ENCODE measurements at regions not wholly inside any gene's neighbourhood (a gene's known extent, or its start where the extent isn't known, plus 50 kb on each side); places are given as distances from the start of the nearest gene placed in this dataset.
"Not testable (repeated sequence)": the region's sequence is repeated elsewhere in the genome, so short reads cannot be mapped to it uniquely, and the experiment has no call there.

DNA sequence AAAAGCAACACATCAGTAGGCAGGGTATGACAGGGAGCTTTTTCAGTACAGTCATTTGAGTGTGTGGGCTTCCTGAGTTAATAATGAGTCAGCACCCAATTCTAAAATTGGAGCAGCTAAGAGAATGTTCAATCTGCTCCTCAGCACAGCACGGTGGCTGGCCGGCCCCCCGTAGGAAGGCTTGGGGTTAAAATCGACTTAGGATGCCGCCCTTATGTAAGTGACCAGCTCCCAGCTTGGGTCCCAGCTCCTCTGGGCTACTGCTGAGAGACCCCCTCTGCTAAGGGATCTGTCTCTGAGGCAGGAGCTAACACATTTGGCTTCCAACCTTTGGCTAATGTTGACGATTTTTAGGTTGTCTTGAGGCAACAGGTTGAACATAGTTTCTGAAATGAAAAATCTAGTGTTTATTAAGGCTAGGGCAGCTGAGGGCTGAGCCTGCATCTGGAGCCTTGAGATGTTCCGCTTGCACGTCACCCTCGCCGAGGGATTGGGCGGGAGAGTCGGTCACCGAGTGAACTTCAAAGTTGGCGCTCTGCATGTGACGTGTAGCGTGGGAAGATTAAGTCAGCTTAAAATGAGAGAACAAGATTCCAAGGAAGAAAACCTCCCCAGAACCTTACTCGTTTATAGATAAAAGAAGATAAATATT, 291.3 kb upstream of the PLGLB2 start:
- H3K36me3 ChIP-seq (ENCODE audit: insufficient read depth, low read length); H3K9me3 Mint-ChIP-seq; H3K9me3 ChIP-seq (ENCODE audit: control insufficient read depth in 1 of 2, low read length in 2 of 2); H3K36me3 Mint-ChIP-seq; H3K27me3 ChIP-seq (ENCODE audit: insufficient read depth, low read length); H3K27me3 Mint-ChIP-seq; H3K4me3 ChIP-seq (ENCODE audit: low read length in 2 of 2); H3K27ac ChIP-seq (ENCODE audit: low read depth, low read length); CTCF ChIA-PET (ENCODE audit: partially characterized antibody); intact Hi-C loops (cut with micrococcal nuclease); POLR2A ChIA-PET (ENCODE audit: partially characterized antibody): not testable (repeated sequence)
- H3K4me1 Mint-ChIP-seq, result peaks cover 3 to 17% (median 9%) of the 10 kb centered on the region in 4 donors
- DNase-seq, result peak in 3 of 5 donors; percentile 25 to 48 (median 29)
- H3K27ac Mint-ChIP-seq, result peak overlapping the region in 6 of 7 donors; percentile 35 to 88 (median 72)
- H3K4me1 ChIP-seq (ENCODE audit: insufficient read depth, low read length), result peaks cover 18% of the 10 kb centered on the region
- peak overlapping the region; percentile 61 to 81 (median 72) for H3K4me3 Mint-ChIP-seq

- CTCF ChIA-PET (ENCODE audit: partially characterized antibody); H3K36me3 Mint-ChIP-seq; H3K36me3 ChIP-seq (ENCODE audit: insufficient read depth, low read length); H3K4me3 ChIP-seq (ENCODE audit: low read length in 2 of 2); H3K27me3 Mint-ChIP-seq; H3K27ac Mint-ChIP-seq; H3K27me3 ChIP-seq (ENCODE audit: insufficient read depth, low read length); DNase-seq; POLR2A ChIA-PET (ENCODE audit: partially characterized antibody); H3K27ac ChIP-seq (ENCODE audit: low read depth, low read length); H3K9me3 Mint-ChIP-seq; H3K9me3 ChIP-seq (ENCODE audit: control insufficient read depth in 1 of 2, low read length in 2 of 2); H3K4me3 Mint-ChIP-seq; intact Hi-C loops (cut with micrococcal nuclease): not testable (repeated sequence)
- H3K4me1 Mint-ChIP-seq, result peaks cover 3 to 18% (median 9%) of the 10 kb centered on the region in 4 donors
- peaks cover 18% of the 10 kb centered on the region for H3K4me1 ChIP-seq (ENCODE audit: insufficient read depth, low read length)
These were observed 290.8 kb upstream of the PLGLB2 start for GRCh38 chr2:87457129-87457499.

GRCh38 chr2:87458938-87459337, 288.9 kb upstream of the PLGLB2 start:
- H3K36me3 ChIP-seq (ENCODE audit: insufficient read depth, low read length); H3K9me3 Mint-ChIP-seq; H3K9me3 ChIP-seq (ENCODE audit: control insufficient read depth in 1 of 2, low read length in 2 of 2); intact Hi-C loops (cut with micrococcal nuclease); H3K27me3 ChIP-seq (ENCODE audit: insufficient read depth, low read length); H3K27me3 Mint-ChIP-seq; H3K4me3 ChIP-seq (ENCODE audit: low read length in 2 of 2); CTCF ChIA-PET (ENCODE audit: partially characterized antibody); H3K36me3 Mint-ChIP-seq; POLR2A ChIA-PET (ENCODE audit: partially characterized antibody); DNase-seq: not testable (repeated sequence)
- Histone ChIP-seq H3K27ac (ENCODE audit: low read depth, low read length) (peak overlapping the region; percentile 35), H3K4me1 (ENCODE audit: insufficient read depth, low read length) (peaks cover 16% of the 10 kb centered on the region)
- Mint-ChIP-seq H3K4me1 (peaks cover 3 to 18% (median 9%) of the 10 kb centered on the region in 4 donors), H3K27ac (peak overlapping the region in 5 of 7 donors; percentile 64 to 95 (median 85)), H3K4me3 (peak overlapping the region in 7 of 8 donors; percentile 43 to 91 (median 70))

- intact Hi-C loops (cut with micrococcal nuclease); H3K9me3 ChIP-seq (ENCODE audit: control insufficient read depth in 1 of 2, low read length in 2 of 2); H3K27ac ChIP-seq (ENCODE audit: low read depth, low read length); CTCF ChIA-PET (ENCODE audit: partially characterized antibody); H3K4me3 ChIP-seq (ENCODE audit: low read length in 2 of 2); H3K27me3 ChIP-seq (ENCODE audit: insufficient read depth, low read length); POLR2A ChIA-PET (ENCODE audit: partially characterized antibody); H3K27me3 Mint-ChIP-seq; H3K36me3 Mint-ChIP-seq; H3K9me3 Mint-ChIP-seq; H3K27ac Mint-ChIP-seq; H3K4me3 Mint-ChIP-seq; DNase-seq; H3K36me3 ChIP-seq (ENCODE audit: insufficient read depth, low read length): not testable (repeated sequence)
- H3K4me1 ChIP-seq (ENCODE audit: insufficient read depth, low read length), result peaks cover 11% of the 10 kb centered on the region
- H3K4me1 Mint-ChIP-seq, result peaks cover 6 to 20% (median 13%) of the 10 kb centered on the region in 4 donors
These were observed 287.8 kb upstream of the PLGLB2 start for GRCh38 chr2:87460104-87460503.

DNA sequence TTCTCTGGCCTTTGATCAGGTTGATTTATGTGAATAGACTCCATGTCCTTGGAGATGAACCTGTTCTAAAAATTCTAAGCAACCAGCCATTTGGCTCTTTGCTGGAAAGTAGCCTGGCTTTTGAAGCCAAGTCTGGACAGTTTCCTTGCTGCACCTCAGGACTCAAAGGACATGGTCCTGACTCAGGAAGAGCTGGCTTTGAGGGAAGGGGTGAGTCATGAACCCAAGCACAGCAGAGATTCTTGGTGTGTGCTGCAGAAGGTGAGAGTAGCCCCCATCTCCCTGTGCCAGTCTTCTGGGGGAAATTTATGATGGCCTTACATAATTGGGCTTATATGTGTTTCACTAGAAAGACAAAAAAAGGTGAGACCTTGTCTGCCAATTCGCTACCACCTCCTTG, 287.2 kb upstream of the PLGLB2 start:
- H3K27ac Mint-ChIP-seq; H3K27ac ChIP-seq (ENCODE audit: low read depth, low read length); DNase-seq; H3K9me3 Mint-ChIP-seq; H3K27me3 ChIP-seq (ENCODE audit: insufficient read depth, low read length); H3K9me3 ChIP-seq (ENCODE audit: control insufficient read depth in 1 of 2, low read length in 2 of 2); H3K36me3 Mint-ChIP-seq; H3K36me3 ChIP-seq (ENCODE audit: insufficient read depth, low read length); CTCF ChIA-PET (ENCODE audit: partially characterized antibody); intact Hi-C loops (cut with micrococcal nuclease); H3K27me3 Mint-ChIP-seq; H3K4me3 ChIP-seq (ENCODE audit: low read length in 2 of 2); POLR2A ChIA-PET (ENCODE audit: partially characterized antibody); H3K4me3 Mint-ChIP-seq: not testable (repeated sequence)
- peaks cover 8 to 26% (median 17%) of the 10 kb centered on the region in 4 donors for H3K4me1 Mint-ChIP-seq
- H3K4me1 ChIP-seq (ENCODE audit: insufficient read depth, low read length), result peaks cover 16% of the 10 kb centered on the region

GRCh38 chr2:87461671-87462070, 286.2 kb upstream of the PLGLB2 start:
- intact Hi-C loops (cut with micrococcal nuclease); H3K36me3 Mint-ChIP-seq; CTCF ChIA-PET (ENCODE audit: partially characterized antibody); H3K27me3 Mint-ChIP-seq; H3K4me3 ChIP-seq (ENCODE audit: low read length in 2 of 2); H3K27ac Mint-ChIP-seq; DNase-seq; POLR2A ChIA-PET (ENCODE audit: partially characterized antibody); H3K27me3 ChIP-seq (ENCODE audit: insufficient read depth, low read length); H3K36me3 ChIP-seq (ENCODE audit: insufficient read depth, low read length); H3K9me3 ChIP-seq (ENCODE audit: control insufficient read depth in 1 of 2, low read length in 2 of 2); H3K9me3 Mint-ChIP-seq; H3K27ac ChIP-seq (ENCODE audit: low read depth, low read length); H3K4me3 Mint-ChIP-seq: not testable (repeated sequence)
- peaks cover 12 to 32% (median 22%) of the 10 kb centered on the region in 4 donors for H3K4me1 Mint-ChIP-seq
- peaks cover 24% of the 10 kb centered on the region for H3K4me1 ChIP-seq (ENCODE audit: insufficient read depth, low read length)

DNA sequence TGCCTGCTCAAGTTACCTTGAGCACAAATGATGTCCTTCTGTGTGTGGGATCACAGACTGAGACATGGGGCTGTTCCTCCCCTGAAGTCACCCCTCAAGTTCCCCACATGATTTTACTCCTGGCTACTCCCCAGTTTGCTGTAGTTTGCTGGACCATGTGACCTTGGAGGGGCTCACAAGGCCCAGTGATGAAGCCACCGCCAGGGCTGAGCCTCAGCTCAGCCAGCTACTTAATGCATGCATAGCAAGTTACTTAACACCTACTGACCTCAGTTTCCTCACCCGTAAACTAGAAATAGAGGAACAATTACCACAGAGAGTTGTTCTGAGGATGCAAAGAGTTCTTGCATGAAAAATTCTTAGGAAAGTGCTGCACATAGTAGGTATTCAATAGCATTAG, 283.7 kb upstream of the PLGLB2 start:
- H3K4me3 Mint-ChIP-seq, result peak overlapping the region in 4 of 8 donors; percentile 32 to 74 (median 47)
- H3K4me3 ChIP-seq (ENCODE audit: low read length in 2 of 2); H3K9me3 Mint-ChIP-seq; POLR2A ChIA-PET (ENCODE audit: partially characterized antibody); intact Hi-C loops (cut with micrococcal nuclease); H3K27me3 ChIP-seq (ENCODE audit: insufficient read depth, low read length); H3K36me3 Mint-ChIP-seq; H3K27me3 Mint-ChIP-seq; CTCF ChIA-PET (ENCODE audit: partially characterized antibody); H3K36me3 ChIP-seq (ENCODE audit: insufficient read depth, low read length); H3K9me3 ChIP-seq (ENCODE audit: control insufficient read depth in 1 of 2, low read length in 2 of 2); H3K27ac ChIP-seq (ENCODE audit: low read depth, low read length): not testable (repeated sequence)
- peaks cover 26% of the 10 kb centered on the region for H3K4me1 ChIP-seq (ENCODE audit: insufficient read depth, low read length)
- peaks cover 12 to 38% (median 24%) of the 10 kb centered on the region in 4 donors for H3K4me1 Mint-ChIP-seq
- DNase-seq, result peak in 1 of 5 donors; percentile 38
- peak overlapping the region in 6 of 7 donors; percentile 83 to 96 (median 92) for H3K27ac Mint-ChIP-seq

GRCh38 chr2:87465730-87466129, 282.2 kb upstream of the PLGLB2 start:
- POLR2A ChIA-PET (ENCODE audit: partially characterized antibody); H3K4me3 ChIP-seq (ENCODE audit: low read length in 2 of 2); H3K36me3 ChIP-seq (ENCODE audit: insufficient read depth, low read length); H3K9me3 ChIP-seq (ENCODE audit: control insufficient read depth in 1 of 2, low read length in 2 of 2); H3K9me3 Mint-ChIP-seq; intact Hi-C loops (cut with micrococcal nuclease); H3K36me3 Mint-ChIP-seq; DNase-seq; H3K27me3 ChIP-seq (ENCODE audit: insufficient read depth, low read length); H3K27ac ChIP-seq (ENCODE audit: low read depth, low read length); H3K27me3 Mint-ChIP-seq: not testable (repeated sequence)
- H3K27ac Mint-ChIP-seq, result peak overlapping the region in 4 of 7 donors; percentile 4 to 65 (median 32)
- H3K4me1 ChIP-seq (ENCODE audit: insufficient read depth, low read length), result peaks cover 38% of the 10 kb centered on the region
- peak overlapping the region in 1 of 8 donors; percentile 5 for H3K4me3 Mint-ChIP-seq
- CTCF ChIA-PET (ENCODE audit: partially characterized antibody), result interaction anchor here (1.3 kb wide), 1 partner anchor 594 kb away, joined by 3 read pairs; no protein-coding TSS in a partner anchor
- H3K4me1 Mint-ChIP-seq, result peaks cover 16 to 41% (median 30%) of the 10 kb centered on the region in 4 donors
